GM18502 (cell line): ENCODE measurements at regions not wholly inside any gene's neighbourhood (a gene's known extent, or its start where the extent isn't known, plus 50 kb on each side); places are given as distances from the start of the nearest gene placed in this dataset.
"Not testable (repeated sequence)": the region's sequence is repeated elsewhere in the genome, so short reads cannot be mapped to it uniquely, and the experiment has no call there.

Experiments used
- ATAC-seq: cut with Tn5 transposase; IDR thresholded peaks from one replicate; pipeline ENCODE4 v1.9.1; 2021; ENCODE audit warnings: mild to moderate bottlenecking; ENCODE audit not compliant: unreplicated experiment, poor library complexity

GRCh38 chr12:105856048-105856405 lies 282.7 kb downstream of the NUAK1 start:
- ATAC-seq: no peak

GRCh38 chr12:105858981-105859710 lies 279.6 kb downstream of the NUAK1 start:
- ATAC-seq: no peak

GRCh38 chr12:105860561-105861207 lies 278.1 kb downstream of the NUAK1 start:
- ATAC-seq: no peak

- ATAC-seq: no peak
Observed at GRCh38 chr12:105861227-105861626, 277.5 kb downstream of the NUAK1 start.

- no peak for ATAC-seq
Observed at GRCh38 chr12:105862163-105862821, 276.5 kb downstream of the NUAK1 start.

GRCh38 chr12:105864316-105864715 lies 274.4 kb downstream of the NUAK1 start:
- ATAC-seq: no peak

- no peak for ATAC-seq
Observed at GRCh38 chr12:105864901-105865300, 273.9 kb downstream of the NUAK1 start.

- no peak for ATAC-seq
Observed at GRCh38 chr12:105865886-105866285, 272.9 kb downstream of the NUAK1 start.

- ATAC-seq: no peak
Observed at GRCh38 chr12:105874121-105874520, 264.6 kb downstream of the NUAK1 start.

GRCh38 chr12:105876396-105876927 lies 262.3 kb downstream of the NUAK1 start:
- no peak for ATAC-seq

GRCh38 chr12:105878964-105879363 lies 259.8 kb downstream of the NUAK1 start:
- ATAC-seq: no peak

GRCh38 chr12:105880824-105881388 lies 257.8 kb downstream of the NUAK1 start:
- no peak for ATAC-seq

GRCh38 chr12:105882404-105882803 lies 256.4 kb downstream of the NUAK1 start:
- ATAC-seq: no peak

GRCh38 chr12:105887131-105887530 lies 251.6 kb downstream of the NUAK1 start:
- ATAC-seq: no peak

- no peak for ATAC-seq
Observed at GRCh38 chr12:105888696-105889095, 250.1 kb downstream of the NUAK1 start.

GRCh38 chr12:105892362-105892910 lies 246.3 kb downstream of the NUAK1 start:
- ATAC-seq: no peak

GRCh38 chr12:105895197-105895832 lies 243.4 kb downstream of the NUAK1 start:
- ATAC-seq: not testable (repeated sequence)

GRCh38 chr12:105897311-105897725 lies 241.4 kb downstream of the NUAK1 start:
- ATAC-seq: no peak

GRCh38 chr12:105898271-105898670 lies 240.5 kb downstream of the NUAK1 start:
- ATAC-seq: not testable (repeated sequence)

- no peak for ATAC-seq
Observed at GRCh38 chr12:105899589-105899988, 239.2 kb downstream of the NUAK1 start.
